Stimulated activated CD8-positive, alpha-beta memory T cell treated with anti-CD3 and anti-CD28 coated beads, Interleukin-7, amount 100 ng/mL, for 24 hours (primary cell): ENCODE measurements at regions not wholly inside any gene's neighbourhood (a gene's known extent, or its start where the extent isn't known, plus 50 kb on each side); places are given as distances from the start of the nearest gene placed in this dataset.

Source experiments
- DNase-seq: peaks from one replicate; pipeline ENCODE4 v3.0.0-alpha.2; 2020; ENCODE audit warnings: low read depth

- no peak for DNase-seq
Measured at GRCh38 chr5:155926766-155927165, 400.2 kb upstream of the SGCD start.

- no peak for DNase-seq
Measured at GRCh38 chr5:155929112-155929511, 397.9 kb upstream of the SGCD start.

- no peak for DNase-seq
Measured at GRCh38 chr5:155934964-155935363, 392.0 kb upstream of the SGCD start.

- no peak for DNase-seq
Measured at GRCh38 chr5:155935723-155936122, 391.2 kb upstream of the SGCD start.

GRCh38 chr5:155936520-155937406 is 390.2 kb upstream of the SGCD start:
- no peak for DNase-seq

- DNase-seq, result no peak
Measured at GRCh38 chr5:155938051-155938450, 388.9 kb upstream of the SGCD start.

- no peak for DNase-seq
Measured at GRCh38 chr5:155941340-155941739, 385.6 kb upstream of the SGCD start.

GRCh38 chr5:155943516-155944407 is 383.2 kb upstream of the SGCD start:
- DNase-seq, result no peak

- DNase-seq, result no peak
Measured at GRCh38 chr5:155947394-155948062, 379.4 kb upstream of the SGCD start.

GRCh38 chr5:155948576-155948975 is 378.4 kb upstream of the SGCD start:
- no peak for DNase-seq

- no peak for DNase-seq
Measured at GRCh38 chr5:155952486-155953089, 374.4 kb upstream of the SGCD start.

- no peak for DNase-seq
Measured at GRCh38 chr5:155953335-155953734, 373.6 kb upstream of the SGCD start.

- no peak for DNase-seq
Measured at GRCh38 chr5:155954701-155955445, 372.1 kb upstream of the SGCD start.

- no peak for DNase-seq
Measured at GRCh38 chr5:155957884-155958283, 369.1 kb upstream of the SGCD start.

GRCh38 chr5:155959082-155959481 is 367.9 kb upstream of the SGCD start:
- DNase-seq, result no peak

GRCh38 chr5:155960177-155960576 is 366.8 kb upstream of the SGCD start:
- DNase-seq, result no peak

- DNase-seq, result no peak
Measured at GRCh38 chr5:155969537-155969936, 357.4 kb upstream of the SGCD start.

GRCh38 chr5:155974369-155974768 is 352.6 kb upstream of the SGCD start:
- DNase-seq, result no peak

GRCh38 chr5:155978850-155979249 is 348.1 kb upstream of the SGCD start:
- DNase-seq, result no peak

- DNase-seq, result no peak
Measured at GRCh38 chr5:155982354-155982753, 344.6 kb upstream of the SGCD start.

- DNase-seq, result no peak
Measured at GRCh38 chr5:155983954-155984353, 343.0 kb upstream of the SGCD start.
